K562 (cell line): ENCODE measurements at regions not wholly inside any gene's neighbourhood (a gene's known extent, or its start where the extent isn't known, plus 50 kb on each side); places are given as distances from the start of the nearest gene placed in this dataset.

Experiments
- ATF1 ChIP-seq, 2 experiments: fragments of 450-650 bp in 1 of 2; IDR thresholded peaks; 2 replicates each; pipeline ENCODE4 v1.6.1; 2016; ENCODE audit warnings: missing compliant biosample characterization in 1 of 2, missing genetic modification characterization in 1 of 2
- BACH1 ChIP-seq: fragments of 200-800 bp; sonication (Bioruptor generic); IDR thresholded peaks from 2 replicates; pipeline ENCODE4 v1.6.1; 2016; ENCODE audit warnings: missing genetic modification characterization, missing compliant biosample characterization
- BRD9 ChIP-seq: fragments of 450-650 bp; IDR thresholded peaks from 2 replicates; pipeline ENCODE4 v1.6.1; 2018; ENCODE audit warnings: low read depth; ENCODE audit not compliant: partially characterized antibody
- GMEB1 ChIP-seq: fragments of 250-450 bp; sonication (Bioruptor Pico); IDR thresholded peaks from 2 replicates; pipeline ENCODE4 v1.4.0; 2020; ENCODE audit warnings: mild to moderate bottlenecking
- HCFC1 ChIP-seq: IDR thresholded peaks from 2 replicates; pipeline ENCODE4 v1.6.1; 2012; ENCODE audit warnings: low read depth, low read length, improper control_type of control experiment
- HDAC1 ChIP-seq, 2 experiments: fragments of 450-650 bp; IDR thresholded peaks; 2 replicates each; pipeline ENCODE4 v1.6.1; 2016 to 2017; ENCODE audit warnings: inconsistent platforms in 1 of 2, mild to moderate bottlenecking in 1 of 2, moderate library complexity in 1 of 2
- JUN ChIP-seq, 2 experiments: sonication (generic) in 1 of 2; formaldehyde crosslinking in 1 of 2; IDR thresholded peaks; 2 replicates each; pipeline versions ENCODE4 v1.6.1 to v1.8.0; 2012 to 2022; ENCODE audit warnings: borderline replicate concordance in 2 of 2, mild to moderate bottlenecking in 2 of 2, improper control_type of control experiment in 1 of 2, low read depth in 1 of 2, low read length in 1 of 2, missing genetic modification reagents in 1 of 2
- JUND ChIP-seq, 2 experiments: IDR thresholded peaks; 2 replicates in 1 of 2; 3 replicates in 1 of 2; pipeline ENCODE4 v1.6.1; 2011; ENCODE audit warnings: borderline replicate concordance in 2 of 2, low read depth in 2 of 2, low read length in 2 of 2, improper control_type of control experiment in 1 of 2, missing biosample characterization in 1 of 2, missing genetic modification characterization in 1 of 2, missing genetic modification reagents in 1 of 2
- KAT2B ChIP-seq: IDR thresholded peaks from one replicate; pipeline ENCODE4 v1.6.1; 2012; ENCODE audit warnings: low read depth, mild to moderate bottlenecking, control low read depth, inconsistent platforms, low read length, moderate library complexity
- MAFG ChIP-seq: fragments of 450-650 bp; conservative IDR thresholded peaks from 2 replicates; pipeline ENCODE4 v1.6.1; 2016; ENCODE audit warnings: missing genetic modification characterization, missing compliant biosample characterization
- MAFK ChIP-seq: IDR thresholded peaks from 2 replicates; pipeline ENCODE4 v1.6.1; 2011; ENCODE audit warnings: low read length, improper control_type of control experiment
- MECOM ChIP-seq: fragments of 250-450 bp; sonication (Bioruptor Pico); IDR thresholded peaks from 2 replicates; pipeline ENCODE4 v1.8.0; 2022; ENCODE audit warnings: inconsistent platforms
- NCOA1 ChIP-seq: fragments of 450-650 bp; IDR thresholded peaks from 2 replicates; pipeline ENCODE4 v1.6.1; 2016; ENCODE audit warnings: low read depth
- POLR3G ChIP-seq: IDR thresholded peaks from 2 replicates; pipeline ENCODE4 v1.6.1; 2011; ENCODE audit not compliant: insufficient read length, insufficient replicate concordance; ENCODE audit errors: extremely low read depth
- PTTG1 ChIP-seq: fragments of 450-650 bp; IDR thresholded peaks from 2 replicates; pipeline ENCODE4 v1.6.1; 2016; ENCODE audit warnings: low read depth, mild to moderate bottlenecking, missing genetic modification characterization, missing compliant biosample characterization
- TAF1 ChIP-seq: IDR thresholded peaks from 2 replicates; pipeline ENCODE4 v1.6.1; 2011; ENCODE audit warnings: mild to moderate bottlenecking, low read length, moderate library complexity; ENCODE audit not compliant: insufficient read depth, control insufficient read depth, severe bottlenecking; ENCODE audit errors: extremely low read depth
- TAL1 ChIP-seq: fragments of 450-650 bp; IDR thresholded peaks from 2 replicates; pipeline ENCODE4 v1.6.1; 2016; ENCODE audit warnings: mild to moderate bottlenecking
- U2AF1 ChIP-seq: fragments of 200-400 bp; formaldehyde crosslinking; optimal IDR thresholded peaks from 2 replicates; pipeline ENCODE3; 2017; ENCODE audit warnings: mild to moderate bottlenecking, low read depth, low read length, moderate library complexity
- ZBTB34 ChIP-seq: fragments of 250-450 bp; sonication (Bioruptor Pico); IDR thresholded peaks from 2 replicates; pipeline ENCODE4 v1.8.0; 2021; ENCODE audit warnings: mild to moderate bottlenecking, moderate library complexity
- ZNF239 ChIP-seq: fragments of 250-450 bp; sonication (Bioruptor Pico); IDR thresholded peaks from 2 replicates; pipeline ENCODE4 v1.4.0; 2020; ENCODE audit warnings: mild to moderate bottlenecking
- ZNF263 ChIP-seq: sonication (generic); formaldehyde crosslinking; IDR thresholded peaks from 2 replicates; pipeline ENCODE4 v1.8.0; 2022; ENCODE audit warnings: mild to moderate bottlenecking, missing genetic modification reagents, borderline replicate concordance
- ZNF644 ChIP-seq: fragments of 200-800 bp; sonication (Bioruptor generic); IDR thresholded peaks from 2 replicates; pipeline ENCODE4 v1.6.1; 2016; ENCODE audit warnings: low read depth, missing genetic modification characterization, missing compliant biosample characterization
- ZNF696 ChIP-seq: fragments of 250-450 bp; sonication (Bioruptor Pico); conservative IDR thresholded peaks from 2 replicates; pipeline ENCODE4 v1.4.0; 2020; ENCODE audit warnings: mild to moderate bottlenecking, moderate library complexity
- TF ChIP-seq, protein P1 (sequence below): sonication (generic); formaldehyde crosslinking; IDR thresholded peaks from 2 replicates; pipeline ENCODE4 v1.9.0; 2022; ENCODE audit warnings: mild to moderate bottlenecking, missing genetic modification reagents
- TF ChIP-seq, protein P2 (sequence below): fragments of 250-450 bp; sonication (Bioruptor Pico); IDR thresholded peaks from 2 replicates; pipeline ENCODE4 v1.4.0; 2020; ENCODE audit warnings: borderline replicate concordance

DNA sequence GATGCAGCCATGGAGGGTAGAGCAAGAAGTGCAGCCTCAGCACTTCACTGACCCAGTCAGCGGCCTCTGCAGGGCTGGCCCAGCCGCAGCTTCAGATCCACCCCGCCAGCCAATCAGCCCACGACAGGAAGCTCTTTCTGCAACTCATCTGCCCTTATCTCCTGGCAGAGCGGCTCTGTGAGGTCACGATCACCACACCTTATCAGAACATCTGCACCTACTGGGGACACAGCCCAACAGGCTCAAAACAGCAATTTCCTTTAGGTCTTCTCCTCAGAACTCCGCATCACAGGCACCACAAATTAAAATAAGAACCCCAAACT is 287.3 kb downstream of the BCL11B start (continued):
- no peak for TF ChIP-seq ATF1 (CRISPR knock-in tag; IDR thresholded peaks at IDR 0.05)
- peak; percentile 63 for TF ChIP-seq ATF1 (tag; IDR thresholded peaks at IDR 0.05)
- no peak for TF ChIP-seq KAT2B
- peak; percentile 74 for TF ChIP-seq MAFK
- peak; percentile 94 for TF ChIP-seq MAFG (tag)
- no peak for TF ChIP-seq U2AF1
- TF ChIP-seq JUN (IDR thresholded peaks at IDR 0.05; ENCODE audit: borderline replicate concordance, low read depth, low read length): no peak
- TF ChIP-seq JUN (CRISPR knock-in tag; IDR thresholded peaks at IDR 0.05; ENCODE audit: borderline replicate concordance): no peak
- TF ChIP-seq BACH1 (tag): no peak
- no peak for TF ChIP-seq HCFC1
- TF ChIP-seq TAF1: no peak
- TF ChIP-seq, protein P1, sequence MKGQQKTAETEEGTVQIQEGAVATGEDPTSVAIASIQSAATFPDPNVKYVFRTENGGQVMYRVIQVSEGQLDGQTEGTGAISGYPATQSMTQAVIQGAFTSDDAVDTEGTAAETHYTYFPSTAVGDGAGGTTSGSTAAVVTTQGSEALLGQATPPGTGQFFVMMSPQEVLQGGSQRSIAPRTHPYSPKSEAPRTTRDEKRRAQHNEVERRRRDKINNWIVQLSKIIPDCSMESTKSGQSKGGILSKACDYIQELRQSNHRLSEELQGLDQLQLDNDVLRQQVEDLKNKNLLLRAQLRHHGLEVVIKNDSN (CRISPR knock-in tag): no peak
- no peak for TF ChIP-seq NCOA1
- no peak for TF ChIP-seq ZNF644 (tag)
- TF ChIP-seq MECOM: no peak
- no peak for TF ChIP-seq ZNF263
- no peak for TF ChIP-seq GMEB1 (CRISPR knock-in tag)
- no peak for TF ChIP-seq PTTG1 (tag)
- no peak for TF ChIP-seq ZBTB34
- TF ChIP-seq ZNF239 (CRISPR knock-in tag): peak; percentile 45; the same call in 1 of the 2 replicates
- peak; percentile 40; the same call in 1 of the 2 replicates for TF ChIP-seq TAL1
- no peak for TF ChIP-seq POLR3G
- TF ChIP-seq, protein P2, sequence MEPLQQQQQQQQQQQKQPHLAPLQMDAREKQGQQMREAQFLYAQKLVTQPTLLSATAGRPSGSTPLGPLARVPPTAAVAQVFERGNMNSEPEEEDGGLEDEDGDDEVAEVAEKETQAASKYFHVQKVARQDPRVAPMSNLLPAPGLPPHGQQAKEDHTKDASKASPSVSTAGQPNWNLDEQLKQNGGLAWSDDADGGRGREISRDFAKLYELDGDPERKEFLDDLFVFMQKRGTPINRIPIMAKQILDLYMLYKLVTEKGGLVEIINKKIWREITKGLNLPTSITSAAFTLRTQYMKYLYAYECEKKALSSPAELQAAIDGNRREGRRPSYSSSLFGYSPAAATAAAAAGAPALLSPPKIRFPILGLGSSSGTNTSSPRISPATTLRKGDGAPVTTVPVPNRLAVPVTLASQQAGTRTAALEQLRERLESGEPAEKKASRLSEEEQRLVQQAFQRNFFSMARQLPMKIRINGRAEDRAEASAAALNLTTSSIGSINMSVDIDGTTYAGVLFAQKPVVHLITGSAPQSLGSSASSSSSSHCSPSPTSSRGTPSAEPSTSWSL (CRISPR knock-in tag): no peak
- TF ChIP-seq ZNF696 (CRISPR knock-in tag): no peak
- TF ChIP-seq BRD9: no peak
- no peak for TF ChIP-seq HDAC1 (IDR thresholded peaks at IDR 0.05)
- 0 out of 2 replicates have a peak, but pooled peaks have one; percentile 29 for TF ChIP-seq JUND (IDR thresholded peaks at IDR 0.05; ENCODE audit: borderline replicate concordance, low read depth, low read length)
- TF ChIP-seq JUND (tag; IDR thresholded peaks at IDR 0.05; ENCODE audit: borderline replicate concordance, low read depth, low read length): peak; percentile 26; the same call in 1 of the 3 replicates
